Heart left ventricle (tissue), 16 donors: ENCODE measurements at regions not wholly inside any gene's neighbourhood (a gene's known extent, or its start where the extent isn't known, plus 50 kb on each side); places are given as distances from the start of the nearest gene placed in this dataset.

Experiments used
- ATAC-seq, 4 donors: fragments of 200-7000 bp; cut with Tn5 transposase; one replicate each; pipeline ENCODE4 v1.9.1; 2020 to 2022; ENCODE audit warnings: moderate library complexity in 4 of 4, mild to moderate bottlenecking in 3 of 4, moderate number of reproducible peaks in 1 of 4
- DNase-seq, 5 donors: peaks; one replicate each; pipeline ENCODE4 v3.0.0-alpha.2; 2020
- H3K27ac ChIP-seq, 12 donors: fragments of 200-600 bp; sonication (generic) in 4 of 12; one replicate each; pipeline versions ENCODE4 v1.5.0 to v1.8.0; 2016 to 2022; ENCODE audit warnings: mild to moderate bottlenecking in 2 of 12
- H3K27me3 ChIP-seq, 9 donors: fragments of 200-600 bp; sonication (generic) in 2 of 9; one replicate each; pipeline versions ENCODE4 v1.5.1 to v1.8.0; 2016 to 2022; ENCODE audit warnings: mild to moderate bottlenecking in 3 of 9
- H3K36me3 ChIP-seq, 9 donors: fragments of 200-600 bp; sonication (generic) in 2 of 9; one replicate each; pipeline versions ENCODE4 v1.5.0 to v1.8.0; 2018 to 2022; ENCODE audit warnings: mild to moderate bottlenecking in 2 of 9
- H3K4me1 ChIP-seq, 12 donors: fragments of 200-600 bp; sonication (generic) in 4 of 12; one replicate each; pipeline versions ENCODE4 v1.5.0 to v1.8.0; 2016 to 2022; ENCODE audit warnings: mild to moderate bottlenecking in 3 of 12
- H3K4me3 ChIP-seq, 12 donors: fragments of 200-600 bp; sonication (generic) in 4 of 12; one replicate each; pipeline versions ENCODE4 v1.5.0 to v1.8.0; 2017 to 2022; ENCODE audit warnings: mild to moderate bottlenecking in 9 of 12, moderate library complexity in 4 of 12
- H3K9me3 ChIP-seq, 12 donors: fragments of 200-600 bp; sonication (generic) in 4 of 12; one replicate each; pipeline versions ENCODE4 v1.5.0 to v1.8.0; 2016 to 2022; ENCODE audit warnings: mild to moderate bottlenecking in 1 of 12
- CTCF ChIP-seq, 12 donors: fragments of 200-600 bp; sonication (generic) in 4 of 12; IDR thresholded peaks; one replicate each; pipeline versions ENCODE4 v1.5.0 to v1.8.0; 2018 to 2022; ENCODE audit warnings: antibody characterized with exemption in 12 of 12, mild to moderate bottlenecking in 5 of 12
- POLR2A ChIP-seq, 2 donors: fragments of 450-650 bp; IDR thresholded peaks; one replicate each; pipeline ENCODE4 v1.6.1; 2017; ENCODE audit warnings: antibody characterized with exemption in 2 of 2, mild to moderate bottlenecking in 2 of 2, moderate library complexity in 2 of 2
- WGBS, 4 donors: extraction: QIAGEN DNeasy Blood & Tissue Kit in 2 of 4; methylation state at CpG; one replicate each; pipeline versions ENCODE4 v1.1.5 to v1.1.7; 2013 to 2018; 5-methylcytosine and 5-hydroxymethylcytosine counted together
- intact Hi-C, 10 donors: fragments of 100-400 bp; cut with DNase I; formaldehyde crosslinking; loops; one replicate each; pipeline versions ENCODE4 v1.11.1 to v1.14.2; 2022
- donor health status: ischemic (EF 13 %, LVEDD 7.1; RV severe dilation, severe dysfunction).
- donor health status: healthy with polysubstance abuse.
- donor health status: DM: no; HTN: yes; CAD: no.
- donor health status: DM: no; HTN: no; CAD: no.
- donor health status: ischemic (EF 25% LVEDD 6.9; RV normal size, moderate dysfunction).
- donor health status: ischemic (EF 25% LVEDD 5.7; RV mildly dilated, moderate dysfunction).
- donor health status: healthy.
- donor health status: DM: yes; HTN: yes; CAD: no.
- donor health status: ischemic (EF 35%, LVEDD 5.7; RV mildly dilated, moderate dysfunction).
- donor health status: nonischemic (EF 11% LVEDD 7.7; RV severe dilation, severe dysfunction).
- donor health status: DM: yes; HTN: yes; CAD: no.
- donor health status: PGD.
- donor health status: ischemic (EF 29% LVEDD 5.4; RV normal size, mild dysfunction).
- donor health status: nonischemic (EF 23%, LVEDD 6.1; RV moderate dilation, normal function).

- H3K9me3 ChIP-seq, result peaks cover 0 to 11% (median 7%) of the 10 kb centered on the region in 12 donors
- WGBS, 4 donors, result 94 to 95% (median 94%) methylated on average over 5 of the region's 5 CpGs
- DNase-seq, result no peak
- no peaks in the 10 kb centered on the region for H3K27me3 ChIP-seq
- TF ChIP-seq POLR2A (IDR thresholded peaks at IDR 0.05) (no peak), CTCF (IDR thresholded peaks at IDR 0.05) (no peak)
- ATAC-seq, result no peak
- intact Hi-C loops, result loop anchor here in 1 of 10 donors (5.0 kb wide), 1 partner anchor 33 kb away; no protein-coding TSS in a partner anchor
- H3K4me3 ChIP-seq, result no peak overlapping the region
- H3K36me3 ChIP-seq, result no peaks in the 10 kb centered on the region
- peaks cover 4 to 41% (median 14%) of the 10 kb centered on the region in 12 donors for H3K4me1 ChIP-seq
- no peak overlapping the region for H3K27ac ChIP-seq
Measured at GRCh38 chr1:109814223-109814622, 50.5 kb upstream of the EPS8L3 start.
